Left ventricle myocardium inferior (tissue), 1 donor: ENCODE measurements at regions not wholly inside any gene's neighbourhood (a gene's known extent, or its start where the extent isn't known, plus 50 kb on each side); places are given as distances from the start of the nearest gene placed in this dataset.

Source experiments
- DNase-seq: peaks from one replicate; pipeline ENCODE4 v3.0.0-alpha.2; 2020
- H3K27ac ChIP-seq: fragments of 200-600 bp; replicated peaks from 2 replicates; pipeline ENCODE4 v1.8.0; 2021
- H3K27me3 ChIP-seq: fragments of 200-600 bp; 2 replicates; pipeline ENCODE4 v1.8.0; 2021; ENCODE audit warnings: low read depth
- H3K36me3 ChIP-seq: fragments of 200-600 bp; 2 replicates; pipeline ENCODE4 v1.8.0; 2021
- H3K4me1 ChIP-seq: fragments of 200-600 bp; 2 replicates; pipeline ENCODE4 v1.8.0; 2021
- H3K4me3 ChIP-seq: fragments of 200-600 bp; 2 replicates; pipeline ENCODE4 v1.8.0; 2021; ENCODE audit warnings: mild to moderate bottlenecking, moderate library complexity
- H3K9me3 ChIP-seq: fragments of 200-600 bp; replicated peaks from 2 replicates; pipeline ENCODE4 v1.8.0; 2021
- intact Hi-C: fragments of 100-400 bp; cut with micrococcal nuclease; formaldehyde crosslinking; loops from one replicate; pipeline ENCODE4 v1.11.0; 2022
- TF ChIP-seq, protein P1 (sequence below): fragments of 200-600 bp; IDR thresholded peaks from 2 replicates; pipeline ENCODE4 v1.8.0; 2021; ENCODE audit warnings: antibody characterized with exemption, mild to moderate bottlenecking, borderline replicate concordance
- donor health status: DM: no; HTN: yes; CAD: no; lungs with severe emphysema.

DNA sequence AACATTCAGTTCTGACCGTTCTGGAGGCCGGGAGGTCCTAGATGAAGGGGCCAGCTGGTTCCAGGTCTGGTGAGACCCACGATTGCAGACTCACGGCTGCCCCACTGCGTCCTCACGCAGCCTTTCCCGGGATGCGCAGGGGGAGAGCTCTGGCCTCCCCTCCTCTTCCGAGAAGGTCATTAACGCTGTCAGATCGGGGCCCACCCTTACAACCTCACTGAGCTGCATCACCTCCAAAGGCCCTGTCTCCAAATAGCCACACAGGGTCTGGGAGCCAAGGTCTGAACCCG lies 66.6 kb upstream of the PPP1R26 start:
- peaks cover 98% of the 10 kb centered on the region for H3K27me3 ChIP-seq
- no peak for DNase-seq
- intact Hi-C loops, result loop anchor here (5.0 kb wide), 1 partner anchor 326 kb away; the partner anchor contains the start of gene OLFM1

DNA sequence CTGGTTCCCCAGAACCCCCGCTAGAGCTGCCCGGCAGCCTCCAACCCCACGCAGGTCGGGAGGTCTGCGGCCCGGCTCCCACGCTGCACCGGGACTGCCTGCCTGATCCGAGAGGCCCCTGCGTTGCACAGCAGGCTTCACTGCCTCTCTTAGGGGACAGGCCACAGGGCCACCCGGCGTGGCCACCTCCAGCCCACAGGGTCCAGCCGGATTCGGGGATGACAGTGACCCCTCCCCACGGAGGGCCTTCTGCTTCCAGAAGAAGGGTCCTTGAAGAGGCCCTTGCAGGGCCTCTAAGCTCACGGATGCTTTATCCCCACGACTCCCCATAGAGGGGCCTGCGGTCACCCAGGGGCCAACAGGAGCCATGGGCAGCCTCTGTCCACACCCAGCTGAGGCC lies 66.1 kb upstream of the PPP1R26 start:
- H3K27ac ChIP-seq, result no peak overlapping the region
- H3K4me3 ChIP-seq, result no peak overlapping the region
- H3K9me3 ChIP-seq, result no peaks in the 10 kb centered on the region
- H3K4me1 ChIP-seq, result peaks cover 5% of the 10 kb centered on the region
- no peak for DNase-seq
- intact Hi-C loops, result loop anchor here (5.0 kb wide), 1 partner anchor 326 kb away; the partner anchor contains the start of gene OLFM1
- H3K36me3 ChIP-seq, result no peaks in the 10 kb centered on the region
- H3K27me3 ChIP-seq, result peaks cover 98% of the 10 kb centered on the region
- TF ChIP-seq, protein P1, sequence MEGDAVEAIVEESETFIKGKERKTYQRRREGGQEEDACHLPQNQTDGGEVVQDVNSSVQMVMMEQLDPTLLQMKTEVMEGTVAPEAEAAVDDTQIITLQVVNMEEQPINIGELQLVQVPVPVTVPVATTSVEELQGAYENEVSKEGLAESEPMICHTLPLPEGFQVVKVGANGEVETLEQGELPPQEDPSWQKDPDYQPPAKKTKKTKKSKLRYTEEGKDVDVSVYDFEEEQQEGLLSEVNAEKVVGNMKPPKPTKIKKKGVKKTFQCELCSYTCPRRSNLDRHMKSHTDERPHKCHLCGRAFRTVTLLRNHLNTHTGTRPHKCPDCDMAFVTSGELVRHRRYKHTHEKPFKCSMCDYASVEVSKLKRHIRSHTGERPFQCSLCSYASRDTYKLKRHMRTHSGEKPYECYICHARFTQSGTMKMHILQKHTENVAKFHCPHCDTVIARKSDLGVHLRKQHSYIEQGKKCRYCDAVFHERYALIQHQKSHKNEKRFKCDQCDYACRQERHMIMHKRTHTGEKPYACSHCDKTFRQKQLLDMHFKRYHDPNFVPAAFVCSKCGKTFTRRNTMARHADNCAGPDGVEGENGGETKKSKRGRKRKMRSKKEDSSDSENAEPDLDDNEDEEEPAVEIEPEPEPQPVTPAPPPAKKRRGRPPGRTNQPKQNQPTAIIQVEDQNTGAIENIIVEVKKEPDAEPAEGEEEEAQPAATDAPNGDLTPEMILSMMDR, result no peak

More for the DNA sequence above, 66.6 kb upstream of the PPP1R26 start:
- H3K9me3 ChIP-seq, result peaks cover 1% of the 10 kb centered on the region
- no peaks in the 10 kb centered on the region for H3K36me3 ChIP-seq
- TF ChIP-seq, protein P1, result no peak
- no peak overlapping the region for H3K27ac ChIP-seq
- H3K4me1 ChIP-seq, result peaks cover 5% of the 10 kb centered on the region
- H3K4me3 ChIP-seq, result no peak overlapping the region

DNA sequence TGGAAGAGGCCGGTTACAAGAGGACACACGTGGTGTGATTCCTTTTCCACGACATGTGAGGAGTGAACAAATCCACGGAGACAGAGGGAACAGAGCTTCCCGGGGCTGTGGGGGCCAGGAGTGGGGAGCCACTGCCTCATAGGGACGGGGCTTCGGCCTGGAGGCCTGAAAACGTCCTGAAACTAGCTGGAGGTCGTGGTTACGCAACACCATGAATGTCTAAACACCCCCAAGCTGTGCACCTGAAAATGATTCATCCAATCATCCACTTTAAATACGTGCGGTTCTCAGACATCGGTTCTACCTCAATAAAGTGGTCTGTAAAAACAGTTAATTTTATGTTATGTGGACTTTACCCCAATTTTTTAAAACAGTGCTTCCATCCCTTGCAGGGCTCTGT lies 65.3 kb upstream of the PPP1R26 start:
- TF ChIP-seq, protein P1, result no peak
- Histone ChIP-seq H3K4me1 (peaks cover 5% of the 10 kb centered on the region), H3K27ac (no peak overlapping the region), H3K9me3 (no peaks in the 10 kb centered on the region), H3K4me3 (no peak overlapping the region), H3K27me3 (peaks cover 98% of the 10 kb centered on the region), H3K36me3 (no peaks in the 10 kb centered on the region)
- intact Hi-C loops, result loop anchor here (5.0 kb wide), 1 partner anchor 327 kb away; the partner anchor contains the start of gene OLFM1
- DNase-seq, result no peak

DNA sequence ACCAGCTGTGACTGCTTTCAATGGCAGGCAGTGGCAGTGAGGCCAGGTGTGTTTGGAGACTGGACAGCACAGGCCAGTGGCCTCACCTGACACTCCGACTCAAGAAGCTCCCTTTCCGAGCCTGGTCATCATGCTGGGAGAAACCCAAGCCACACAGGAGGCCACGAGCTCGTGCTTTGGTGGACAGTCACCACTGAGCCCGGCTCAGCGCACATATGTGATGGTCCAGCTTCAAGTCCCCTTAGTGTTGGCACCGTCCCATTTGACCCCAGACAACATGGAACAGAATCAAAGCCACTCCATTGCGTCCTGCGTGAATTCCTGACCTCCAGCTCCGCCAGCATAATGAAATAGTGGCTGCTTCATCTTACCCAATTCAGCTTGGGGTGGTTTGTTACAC lies 64.0 kb upstream of the PPP1R26 start:
- Histone ChIP-seq H3K4me1 (peaks cover 5% of the 10 kb centered on the region), H3K4me3 (no peak overlapping the region), H3K27ac (no peak overlapping the region), H3K27me3 (peaks cover 98% of the 10 kb centered on the region), H3K36me3 (no peaks in the 10 kb centered on the region), H3K9me3 (no peaks in the 10 kb centered on the region)
- TF ChIP-seq, protein P1, result no peak
- no peak for DNase-seq
- intact Hi-C loops, result no loop called here

DNA sequence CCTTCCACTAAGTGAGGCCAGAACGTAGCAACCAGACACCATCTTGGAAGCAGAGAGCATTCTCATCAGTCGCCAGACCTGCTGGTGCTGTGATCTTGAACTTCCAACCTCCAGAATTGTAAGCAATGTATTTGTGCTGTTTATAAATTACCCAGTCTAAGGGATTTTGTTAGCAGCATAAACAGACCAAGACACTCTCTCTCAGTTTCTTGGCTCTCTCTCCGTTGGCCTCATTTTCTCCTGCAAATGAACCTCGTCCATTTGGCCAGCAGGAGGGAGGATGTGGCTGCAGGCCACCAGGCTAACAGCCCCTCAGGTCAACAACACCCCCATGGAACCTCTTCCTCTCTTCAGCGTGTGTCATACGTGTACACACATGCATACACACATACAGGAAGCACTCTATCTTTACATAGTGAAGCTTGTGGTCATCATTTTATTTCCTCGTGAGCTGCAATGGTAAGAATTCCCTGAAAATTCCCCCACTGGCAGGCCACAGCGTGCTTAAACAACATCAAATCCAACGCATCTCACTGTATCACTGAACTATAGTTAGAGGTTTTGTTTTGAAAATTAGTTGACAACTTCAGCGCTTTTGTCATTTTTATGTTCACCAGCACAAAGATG lies 62.8 kb upstream of the PPP1R26 start:
- Histone ChIP-seq H3K4me3 (no peak overlapping the region), H3K4me1 (peaks cover 5% of the 10 kb centered on the region), H3K27me3 (peaks cover 96% of the 10 kb centered on the region), H3K27ac (no peak overlapping the region), H3K36me3 (no peaks in the 10 kb centered on the region), H3K9me3 (no peaks in the 10 kb centered on the region)
- intact Hi-C loops, result no loop called here
- DNase-seq, result no peak
- TF ChIP-seq, protein P1, result no peak
